HG03439 (cell line): ENCODE measurements at regions not wholly inside any gene's neighbourhood (a gene's known extent, or its start where the extent isn't known, plus 50 kb on each side); places are given as distances from the start of the nearest gene placed in this dataset.

ENCODE experiments used
- ATAC-seq: cut with Tn5 transposase; IDR thresholded peaks from one replicate; pipeline ENCODE4 v1.9.1; 2021; ENCODE audit warnings: mild to moderate bottlenecking, moderate library complexity; ENCODE audit not compliant: unreplicated experiment

DNA sequence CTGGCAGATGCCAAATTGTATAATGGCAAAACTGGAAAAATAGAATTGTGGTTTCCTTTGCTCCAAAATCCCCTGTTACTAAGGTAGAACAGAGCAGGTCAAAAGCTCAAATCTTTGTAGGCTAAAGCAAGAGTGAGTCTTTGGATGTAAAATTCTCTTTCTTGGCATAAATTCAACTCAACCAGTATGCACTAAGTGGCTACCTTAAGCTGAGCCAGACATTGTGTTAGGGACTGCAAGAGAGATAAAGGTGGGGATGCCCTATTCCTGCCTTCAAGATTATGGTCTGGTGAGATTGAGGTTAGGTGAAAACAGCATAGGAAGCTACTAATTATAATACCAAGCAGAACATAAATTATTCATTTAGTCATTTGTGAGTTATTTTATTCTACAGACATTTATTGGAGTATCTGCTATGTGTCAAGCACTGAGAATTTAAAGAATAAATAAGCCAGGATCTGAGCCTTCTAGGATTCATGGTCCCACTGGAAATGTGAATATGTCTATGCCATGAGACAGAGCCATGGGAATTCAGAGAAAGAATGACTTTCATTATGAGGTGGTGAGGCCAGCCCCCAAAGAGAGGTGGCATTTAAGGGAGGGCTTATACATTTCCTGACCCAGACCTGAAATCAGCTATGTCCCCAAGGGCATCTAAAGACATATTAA lies 198.0 kb upstream of the NCKAP5 start:
- no peak for ATAC-seq

DNA sequence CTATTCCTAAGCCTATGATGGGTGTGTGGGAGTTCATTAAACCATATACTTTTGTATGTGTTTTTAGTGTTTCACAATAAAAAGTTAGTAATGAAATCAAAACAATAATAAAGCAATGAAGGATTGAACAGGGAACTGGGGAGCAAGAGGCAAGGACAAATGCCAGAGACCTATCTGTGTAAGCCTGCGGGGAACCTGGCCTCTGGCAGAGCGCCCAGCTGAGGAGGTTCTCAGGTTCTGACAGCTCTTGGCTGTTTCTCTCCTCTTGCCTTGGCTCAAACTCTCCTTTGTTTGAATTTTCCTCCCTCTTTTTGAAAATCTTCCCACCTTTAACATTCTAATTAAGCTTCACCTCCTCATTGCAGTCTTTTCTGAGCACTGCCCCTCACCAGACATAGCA lies 200.0 kb upstream of the NCKAP5 start:
- ATAC-seq: no peak

DNA sequence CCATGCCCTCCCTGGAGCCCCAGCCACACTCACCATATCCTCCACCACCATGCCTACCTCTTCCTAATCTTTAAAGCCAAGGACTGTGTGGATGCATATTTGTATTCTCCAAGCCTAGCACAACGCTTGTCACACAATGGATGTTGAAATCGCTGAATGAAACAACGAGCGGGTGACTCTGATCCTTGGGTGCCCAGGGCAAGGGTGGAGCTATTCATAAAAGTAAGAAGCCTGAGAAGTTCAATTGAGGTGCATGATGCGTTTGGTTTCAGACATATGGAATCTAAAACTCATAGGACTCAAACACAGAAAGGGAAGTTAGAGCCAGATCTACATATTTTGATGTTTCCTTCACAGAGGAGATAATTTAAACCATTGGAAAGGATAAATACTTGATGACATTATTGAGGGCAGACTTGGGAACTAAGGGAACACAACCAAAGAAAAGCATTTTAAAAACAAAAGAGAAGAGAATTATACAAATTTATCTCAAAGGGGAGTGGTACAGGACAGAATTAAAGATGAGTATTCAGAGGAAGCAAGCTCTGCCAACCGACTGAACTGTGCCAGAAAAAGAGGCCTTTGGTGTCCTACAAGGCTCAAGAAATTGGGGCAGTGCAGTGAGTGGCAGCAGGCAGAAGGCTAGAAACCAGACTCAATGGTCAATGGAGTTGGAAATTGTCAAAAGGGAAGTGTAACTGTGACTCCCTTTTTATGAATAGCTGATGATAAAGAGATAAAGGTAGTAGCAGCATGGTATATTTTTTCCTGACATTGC lies 200.6 kb upstream of the NCKAP5 start:
- no peak for ATAC-seq

DNA sequence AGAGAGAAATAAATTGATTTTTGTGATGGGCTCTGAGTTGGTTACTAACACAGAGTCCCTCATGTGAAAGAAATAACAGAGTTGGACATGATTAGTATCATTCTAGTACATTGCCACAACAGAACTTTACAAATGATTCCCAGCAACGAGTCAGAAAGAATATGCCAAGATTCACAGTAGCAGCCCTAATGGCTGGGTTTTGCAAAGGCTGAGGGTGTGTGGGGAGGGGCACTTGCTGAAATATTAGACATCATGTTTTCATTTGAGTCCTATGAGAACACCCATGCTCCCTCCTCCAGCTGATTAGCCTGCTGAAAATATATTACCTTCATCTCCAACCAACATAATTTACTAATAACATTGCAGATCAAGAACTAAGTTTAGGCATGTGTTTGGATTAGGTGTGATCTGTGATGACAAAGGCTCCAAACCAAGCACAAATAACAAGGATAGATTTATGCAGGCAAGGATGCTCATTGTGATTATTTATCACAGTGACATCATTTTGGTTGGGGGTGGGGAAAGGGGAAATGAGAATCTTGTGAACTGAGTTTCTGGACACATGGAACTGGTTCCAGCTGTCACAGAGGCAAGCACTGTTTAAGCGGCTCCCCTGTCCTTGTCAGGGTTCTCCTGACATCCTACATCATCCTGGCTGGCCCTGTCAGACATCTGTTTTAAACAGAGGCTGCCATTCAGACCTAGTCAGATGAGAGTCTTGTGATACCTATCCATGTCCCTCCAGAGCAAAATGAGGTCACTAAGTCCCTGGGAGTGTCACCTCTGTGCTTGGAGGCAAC lies 205.8 kb upstream of the NCKAP5 start:
- no peak for ATAC-seq

DNA sequence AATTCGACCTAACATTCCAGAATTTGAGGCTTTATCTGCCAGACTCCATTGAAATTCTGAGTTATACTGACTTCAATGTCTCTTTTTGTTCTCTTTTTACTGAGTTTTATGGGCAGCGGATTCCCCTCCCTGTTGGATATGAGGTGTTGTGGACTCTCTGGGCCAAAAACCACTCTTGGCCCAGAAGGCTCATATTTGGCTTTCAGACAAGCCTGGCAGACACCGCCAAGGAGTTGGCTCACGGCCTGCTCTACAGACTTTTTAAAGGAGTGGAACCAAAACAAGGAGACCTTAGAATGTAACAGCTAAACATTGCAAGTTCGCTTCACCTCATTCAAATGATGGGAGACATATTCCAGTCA lies 206.4 kb upstream of the NCKAP5 start:
- ATAC-seq: no peak

DNA sequence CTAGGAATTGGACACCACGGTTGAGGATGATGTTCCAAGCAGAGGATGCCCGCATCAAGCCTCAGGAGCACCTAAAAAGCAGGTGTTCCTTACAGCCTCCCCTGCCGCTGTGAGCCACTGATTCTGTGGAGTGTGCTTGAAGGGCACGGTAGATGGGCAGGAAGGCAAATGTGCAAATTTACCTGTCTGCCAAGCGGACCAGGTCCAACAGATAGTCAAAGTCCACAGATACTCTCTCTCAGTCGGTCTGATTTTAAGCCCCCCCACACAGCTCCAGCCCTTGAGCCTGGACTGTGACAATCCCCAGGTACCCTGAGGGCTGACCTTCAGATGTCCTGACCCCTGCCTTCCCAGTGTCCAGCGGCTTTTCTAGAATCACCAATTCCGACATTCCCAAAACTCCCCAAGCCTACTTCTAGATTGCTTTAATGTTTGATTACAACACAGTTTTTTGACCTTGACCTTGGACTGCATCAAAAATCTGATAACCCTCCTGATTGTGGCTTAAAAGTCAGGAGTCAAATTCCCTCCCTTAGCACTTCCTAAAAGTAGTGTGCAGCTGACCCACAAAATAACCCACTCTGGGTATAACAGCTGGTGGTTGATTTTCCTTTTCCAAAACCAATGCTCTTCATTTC lies 208.8 kb upstream of the NCKAP5 start:
- ATAC-seq: no peak

DNA sequence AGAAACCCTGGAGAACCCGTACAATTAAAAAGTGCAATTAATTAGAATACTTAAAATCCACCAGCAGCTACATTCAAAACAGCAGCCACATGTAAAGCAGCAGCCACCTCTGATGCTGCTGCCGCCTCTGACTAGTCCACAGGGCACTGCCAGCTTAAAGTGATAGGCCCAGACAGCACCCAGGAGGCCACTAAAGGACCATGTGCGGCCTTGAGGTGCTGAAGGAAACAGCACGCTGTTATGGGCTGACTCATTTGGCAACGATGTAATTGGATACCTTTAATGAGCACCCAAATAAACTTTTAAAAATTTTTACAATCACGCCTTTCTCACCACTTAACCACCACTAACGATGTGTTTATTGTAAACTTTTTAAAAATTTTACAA lies 209.3 kb upstream of the NCKAP5 start:
- ATAC-seq: no peak

DNA sequence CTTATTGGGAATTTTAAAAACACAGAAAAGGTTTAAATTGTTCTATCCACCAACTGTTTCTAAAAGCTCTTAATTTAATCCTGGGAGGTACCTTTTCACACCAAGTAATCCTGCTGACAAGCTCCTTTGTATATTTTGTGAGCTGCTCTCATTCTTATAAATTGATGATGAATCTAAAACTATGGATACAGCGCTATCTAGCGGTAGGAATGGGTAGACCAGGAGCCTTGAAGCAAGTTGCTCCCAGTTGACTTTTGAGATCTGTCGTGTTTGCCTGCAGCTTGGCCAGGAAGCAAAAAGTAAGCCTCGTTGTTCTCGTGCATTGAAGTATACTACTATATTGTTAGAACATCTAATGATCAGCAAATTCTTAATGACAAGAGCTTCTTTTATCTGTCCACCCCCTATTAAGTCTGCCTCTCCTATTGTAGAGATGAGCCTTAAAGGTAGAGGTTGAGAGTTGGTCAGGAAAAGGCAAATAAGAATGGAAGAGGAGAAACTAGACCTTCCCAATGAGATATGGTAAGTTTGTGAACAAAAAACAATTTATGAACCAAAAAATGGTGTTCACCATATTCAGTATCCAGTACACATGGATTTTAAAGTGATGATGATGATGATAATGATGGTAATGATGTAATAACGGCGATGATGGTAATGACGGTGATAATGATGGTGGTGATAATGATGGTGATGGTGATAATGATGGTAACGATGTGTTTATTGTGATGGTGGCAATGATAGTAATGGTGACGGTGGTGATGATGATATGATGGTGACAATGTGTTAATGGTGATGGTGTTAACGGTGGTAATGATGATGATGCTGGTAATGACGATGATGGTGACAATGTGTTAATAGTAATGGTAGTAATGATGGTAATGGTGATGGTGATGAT lies 212.1 kb upstream of the NCKAP5 start:
- ATAC-seq: no peak

DNA sequence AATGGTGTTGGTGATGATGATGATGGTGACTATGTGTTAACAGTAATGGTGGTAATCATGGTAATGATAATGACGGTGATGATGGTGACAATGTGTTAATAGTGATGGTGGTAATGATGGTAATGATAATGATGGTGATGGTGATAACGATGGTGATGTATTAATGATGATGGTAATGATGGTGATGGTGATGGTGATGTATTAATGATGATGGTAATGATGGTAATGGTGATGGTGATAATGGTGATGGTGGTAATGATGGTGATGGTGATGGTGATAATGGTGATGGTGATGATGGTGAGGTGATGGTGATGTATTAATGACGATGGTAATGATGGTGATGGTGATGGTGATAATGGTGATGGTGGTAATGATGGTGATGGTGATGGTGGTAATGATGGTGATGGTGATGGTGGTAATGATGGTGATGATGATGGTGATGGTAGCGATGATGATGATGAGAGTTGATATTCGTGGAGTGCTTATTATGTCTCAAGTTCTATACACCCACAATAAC lies 212.8 kb upstream of the NCKAP5 start:
- ATAC-seq: no peak

DNA sequence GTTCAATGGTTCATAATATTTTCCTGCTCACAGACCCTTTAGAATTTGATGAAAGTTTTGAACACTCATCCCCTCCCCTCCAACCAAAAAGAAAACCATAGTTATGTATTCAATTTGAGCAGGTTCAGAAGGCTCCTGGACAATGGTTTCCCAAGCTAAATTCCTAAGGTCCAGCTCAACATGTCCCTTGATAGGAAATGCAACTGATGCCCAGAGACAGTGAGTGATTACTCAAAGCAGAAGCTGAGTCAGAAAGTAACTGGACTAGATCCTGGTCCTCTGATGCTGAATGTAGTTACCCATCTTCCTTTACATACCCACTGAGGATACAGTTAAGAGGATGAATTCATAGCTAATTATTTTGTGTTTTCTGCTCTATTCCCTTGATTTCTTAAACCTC lies 218.9 kb upstream of the NCKAP5 start:
- no peak for ATAC-seq

DNA sequence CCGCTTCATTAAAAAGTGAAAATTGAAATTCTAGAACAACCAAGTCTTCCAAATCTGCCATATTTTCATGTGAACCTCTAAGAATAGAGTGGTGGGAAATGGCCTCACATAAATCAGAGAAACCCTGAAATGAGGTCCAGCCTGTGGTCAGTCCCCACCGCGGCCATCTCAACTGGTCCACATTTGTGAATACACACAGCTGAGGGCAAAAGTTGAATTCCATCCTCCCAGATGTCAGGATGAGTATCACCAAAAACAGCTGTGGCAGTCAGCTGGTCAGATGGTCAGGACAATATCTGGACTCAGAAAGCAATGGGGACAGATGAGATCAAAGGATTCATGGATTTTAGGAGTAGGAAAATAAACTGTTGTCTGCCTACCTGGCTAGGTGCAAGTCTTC lies 219.4 kb upstream of the NCKAP5 start:
- no peak for ATAC-seq

DNA sequence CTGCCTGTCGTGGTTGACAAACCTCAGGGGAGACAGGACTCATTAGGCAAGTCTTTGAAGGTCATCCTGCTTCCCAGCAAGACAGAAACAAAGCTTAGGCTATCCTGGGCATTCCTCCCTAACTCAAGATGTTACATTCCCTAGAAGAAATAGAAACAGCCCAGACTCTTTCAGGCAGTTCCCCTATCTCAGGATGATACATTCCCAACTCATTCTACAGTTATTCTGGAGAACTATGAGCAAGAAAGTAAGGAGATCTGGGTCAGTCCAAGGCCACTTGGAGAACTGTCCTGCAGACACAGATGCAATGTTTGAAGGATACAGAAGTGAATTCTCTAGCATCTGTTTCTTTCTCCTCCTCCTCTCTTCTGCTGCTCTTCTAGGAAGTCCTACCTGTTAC lies 220.1 kb upstream of the NCKAP5 start:
- no peak for ATAC-seq

DNA sequence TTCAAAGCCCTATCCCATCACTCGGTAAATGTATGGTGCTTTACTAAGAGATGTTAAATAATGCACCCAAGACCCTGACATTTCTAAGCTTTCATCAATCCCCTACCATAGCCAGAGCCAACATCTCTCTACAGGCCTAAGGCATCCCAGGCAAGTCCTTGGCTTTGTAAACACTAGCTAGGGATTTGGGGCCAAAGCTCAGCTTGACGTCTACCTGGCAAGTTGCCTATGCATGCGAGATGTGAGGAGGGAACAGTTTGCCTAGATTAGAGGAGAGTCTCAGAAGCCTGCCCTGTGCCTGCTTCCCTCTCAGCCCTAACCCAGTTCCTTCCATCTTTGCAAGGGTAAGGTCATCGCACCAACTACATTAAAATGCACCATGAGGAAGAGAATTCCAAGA lies 221.5 kb upstream of the NCKAP5 start:
- ATAC-seq: no peak

DNA sequence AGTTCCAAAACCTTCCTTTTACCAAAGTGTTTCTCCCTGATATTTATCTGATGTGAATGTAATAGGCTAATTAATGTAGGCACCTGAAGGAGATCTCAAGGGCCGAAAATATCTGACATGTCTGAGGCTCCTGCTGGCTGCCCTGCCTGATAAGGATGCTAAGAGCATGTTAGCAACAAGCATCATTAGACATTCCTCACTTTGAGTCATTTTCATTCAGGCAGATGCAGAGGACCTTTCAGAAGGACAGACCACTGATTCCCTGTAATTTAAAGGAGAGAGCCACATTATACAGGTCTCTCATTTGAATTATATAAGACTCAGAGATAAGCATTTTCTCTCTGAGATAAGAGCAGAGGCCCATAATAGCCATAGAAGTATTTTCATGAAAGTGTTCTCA lies 222.4 kb upstream of the NCKAP5 start:
- ATAC-seq: no peak

DNA sequence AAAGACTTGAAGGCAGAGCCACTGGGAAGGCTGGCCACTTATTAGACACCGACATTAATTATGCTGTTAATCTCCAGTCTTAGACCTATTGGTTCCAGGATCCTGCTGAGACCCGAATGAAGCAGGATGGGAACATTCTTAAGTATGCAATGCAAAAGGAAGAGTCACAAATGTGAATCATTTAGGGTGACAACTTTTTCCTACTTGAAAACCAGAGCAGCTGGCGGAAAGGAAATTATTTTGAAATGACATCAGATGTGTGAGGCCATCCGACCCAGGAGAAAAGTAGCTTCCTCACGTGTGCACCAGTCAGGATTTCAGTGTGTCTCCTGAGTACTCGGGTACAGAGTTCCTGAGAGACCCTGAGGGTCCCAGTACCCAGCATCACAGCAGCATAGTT lies 222.9 kb upstream of the NCKAP5 start:
- ATAC-seq: no peak

DNA sequence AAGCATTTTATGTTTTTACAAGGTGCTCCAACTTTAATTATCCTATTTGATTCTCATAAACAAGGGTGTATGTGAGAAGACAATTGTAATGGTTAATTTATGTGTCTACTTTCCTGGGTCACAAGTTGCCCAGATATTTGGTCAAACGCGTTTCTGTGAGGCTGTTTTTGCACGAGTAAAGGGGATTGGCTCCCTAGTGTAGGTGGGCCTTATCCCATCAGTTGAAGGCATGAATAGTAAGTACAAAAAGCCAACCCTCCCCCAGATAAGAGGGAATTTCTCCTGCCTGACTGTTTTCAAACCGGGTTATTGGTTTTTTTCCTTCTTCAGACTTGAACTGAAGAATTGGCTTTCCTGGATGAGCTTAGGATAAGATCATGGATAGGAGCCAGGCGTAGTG lies 224.0 kb upstream of the NCKAP5 start:
- ATAC-seq: no peak

DNA sequence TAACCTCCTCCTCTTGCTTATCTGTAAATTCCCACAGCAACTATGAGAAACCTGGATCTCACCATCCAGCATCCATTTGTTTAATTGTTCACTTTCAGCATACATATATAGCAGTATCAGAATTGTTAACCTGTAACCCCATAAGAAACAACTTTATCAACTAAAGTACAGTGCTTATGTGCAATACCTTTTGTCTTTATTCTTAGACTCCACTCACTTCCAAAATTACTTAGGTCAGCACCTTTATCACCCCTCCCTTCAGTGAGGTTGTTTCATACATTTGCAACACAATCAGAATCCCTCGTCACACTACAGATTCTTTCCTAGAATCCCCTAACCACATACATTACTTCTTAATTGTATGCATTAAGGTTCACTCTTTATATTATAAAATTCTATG lies 225.9 kb upstream of the NCKAP5 start:
- ATAC-seq: no peak

DNA sequence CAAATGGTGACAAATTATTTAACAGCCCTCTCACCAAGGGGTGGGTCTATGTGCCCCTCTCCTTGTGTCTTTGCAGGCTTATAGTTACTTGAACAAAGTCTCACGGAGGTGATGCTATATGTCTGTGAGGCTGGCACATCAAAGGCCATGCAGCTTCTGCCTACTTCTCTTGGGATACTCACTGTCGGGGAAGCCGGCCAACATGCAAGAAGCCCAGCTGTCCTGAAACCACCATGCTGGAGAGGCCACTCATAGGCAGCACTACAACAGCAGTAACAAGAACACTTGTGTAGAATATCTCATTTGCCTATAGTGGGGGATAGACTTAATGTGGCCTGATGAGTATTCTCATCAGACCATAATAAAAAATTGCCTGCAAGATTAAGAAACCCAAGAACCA lies 233.7 kb upstream of the NCKAP5 start:
- no peak for ATAC-seq

DNA sequence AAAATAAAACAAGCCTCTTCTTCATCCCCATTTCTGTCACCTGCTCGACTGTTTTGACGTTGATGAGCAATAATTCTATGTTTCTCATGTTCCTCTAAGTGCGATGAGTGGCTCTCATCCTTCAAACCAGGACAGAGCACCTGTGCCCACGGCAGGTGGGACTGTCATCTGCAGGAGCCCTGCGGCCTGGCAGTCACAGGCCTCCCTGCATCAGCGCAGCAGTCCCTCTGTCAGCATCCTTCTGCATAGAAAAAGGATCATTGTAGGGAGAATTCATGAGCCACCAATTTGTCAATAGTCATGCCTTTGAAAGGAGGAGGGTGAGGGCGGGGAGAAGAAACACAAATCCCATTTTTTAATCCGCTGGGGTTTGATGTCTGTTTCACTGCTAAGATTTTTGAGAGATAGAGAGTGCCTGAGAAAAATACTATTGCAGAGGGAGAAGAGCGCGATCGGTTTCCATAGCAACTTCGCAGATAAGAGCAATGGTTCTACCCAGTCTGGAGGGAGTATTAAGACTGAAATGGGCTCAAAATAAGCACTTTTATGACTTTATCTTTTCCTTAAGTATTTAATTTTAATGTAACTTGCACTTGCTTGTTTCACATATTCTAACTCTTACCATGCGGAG lies 234.3 kb upstream of the NCKAP5 start:
- no peak for ATAC-seq

DNA sequence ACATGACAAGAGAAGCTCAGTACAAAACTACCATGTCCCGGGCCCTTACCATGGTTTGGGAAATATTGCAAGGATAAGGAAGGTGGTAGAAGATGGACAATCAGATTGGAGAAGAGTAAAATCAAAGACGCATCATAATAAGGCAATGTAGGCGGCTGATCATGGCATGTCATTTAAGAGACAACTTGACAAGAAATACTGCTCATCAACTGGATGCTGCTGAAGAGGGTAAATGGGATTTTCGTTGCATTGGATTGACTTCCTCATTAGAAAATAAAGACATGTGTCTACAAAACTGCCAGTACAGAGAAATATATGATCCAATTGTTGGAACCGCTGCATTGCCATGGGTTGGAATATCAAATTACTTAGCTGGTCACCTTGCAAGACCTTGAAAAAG lies 238.3 kb upstream of the NCKAP5 start:
- ATAC-seq: no peak
